Esophagus squamous epithelium (tissue), 4 donors: ENCODE measurements at regions not wholly inside any gene's neighbourhood (a gene's known extent, or its start where the extent isn't known, plus 50 kb on each side); places are given as distances from the start of the nearest gene placed in this dataset.

Experiments
- CTCF ChIP-seq, 6 experiments: fragments of 450-650 bp in 4 of 6; fragments of 200-600 bp in 2 of 6; sonication (generic) in 2 of 6; IDR thresholded peaks; one replicate each; pipeline ENCODE4 v1.5.1; 2016 to 2019; ENCODE audit warnings: antibody characterized with exemption in 6 of 6, mild to moderate bottlenecking in 4 of 6, moderate library complexity in 4 of 6
- POLR2A ChIP-seq, 4 donors: fragments of 450-650 bp; IDR thresholded peaks; one replicate each; pipeline ENCODE4 v1.6.1; 2017; ENCODE audit warnings: antibody characterized with exemption in 4 of 4, mild to moderate bottlenecking in 4 of 4, moderate library complexity in 3 of 4

DNA sequence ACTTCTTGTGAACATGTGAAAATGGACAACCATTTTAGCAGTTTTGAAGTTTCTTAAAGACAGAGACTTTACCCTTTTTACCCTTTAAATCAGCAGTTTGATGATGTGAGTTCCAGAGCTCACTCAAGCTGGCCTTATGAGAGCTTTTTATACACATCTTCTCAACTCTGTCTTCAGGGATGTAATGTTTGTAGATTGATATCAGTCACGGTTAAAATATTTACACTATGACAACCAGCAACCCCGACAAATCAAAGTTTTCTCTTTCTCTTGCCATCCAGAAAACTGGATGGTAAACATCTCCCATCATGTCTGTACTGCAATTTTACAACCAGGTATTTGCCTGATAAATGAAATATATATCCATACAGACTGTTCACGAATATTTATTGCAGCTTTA is 233.4 kb upstream of the ST8SIA4 start:
- no peak for TF ChIP-seq CTCF (IDR thresholded peaks at IDR 0.05)
- TF ChIP-seq POLR2A (IDR thresholded peaks at IDR 0.05), result no peak
